LoVo (cell line): ENCODE measurements at regions not wholly inside any gene's neighbourhood (a gene's known extent, or its start where the extent isn't known, plus 50 kb on each side); places are given as distances from the start of the nearest gene placed in this dataset.
"Not testable (repeated sequence)": the region's sequence is repeated elsewhere in the genome, so short reads cannot be mapped to it uniquely, and the experiment has no call there.

Experiments
- DNase-seq: peaks from one replicate; pipeline ENCODE4 v3.0.0-alpha.2; 2016; ENCODE audit warnings: low spot score

DNA sequence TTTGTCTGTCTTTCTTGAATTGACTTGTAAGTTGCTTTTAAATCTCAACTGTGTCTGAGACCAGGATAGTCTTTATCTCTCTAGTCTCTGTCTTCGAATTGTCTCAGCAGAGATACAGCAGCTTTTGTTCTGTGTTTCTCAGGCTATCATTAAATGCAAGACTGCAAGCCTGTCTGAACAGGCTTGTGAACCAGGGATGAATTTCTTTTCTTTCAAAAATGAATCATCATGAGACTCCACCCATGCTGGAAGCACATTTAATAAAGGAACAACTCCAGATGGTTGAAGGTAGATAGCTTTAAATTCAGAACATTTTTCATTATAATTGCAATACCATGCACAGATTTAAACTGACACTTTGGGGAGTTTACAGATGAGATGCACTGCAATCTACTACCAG lies 155.9 kb downstream of the SEC23IP start:
- no peak for DNase-seq

DNA sequence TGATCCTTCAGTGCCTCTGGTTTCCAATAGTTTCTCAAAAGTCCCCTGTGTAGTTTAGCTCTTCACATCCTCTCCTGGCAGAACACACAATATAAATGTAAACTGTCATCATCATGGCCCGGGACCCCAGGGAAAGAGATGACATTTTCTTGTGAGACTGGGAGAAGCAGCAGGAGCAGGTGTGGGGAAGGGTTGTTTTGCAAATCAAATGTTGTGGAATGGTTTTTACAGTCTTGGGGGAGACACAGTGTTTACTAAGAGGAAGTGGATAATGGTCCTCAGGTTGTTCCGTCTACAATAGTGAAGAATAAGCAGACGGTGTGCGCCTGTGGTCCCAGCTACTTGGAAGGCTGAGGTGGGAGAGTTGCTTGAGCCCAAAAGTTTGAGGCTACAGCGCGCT lies 159.1 kb downstream of the SEC23IP start:
- DNase-seq, result no peak

DNA sequence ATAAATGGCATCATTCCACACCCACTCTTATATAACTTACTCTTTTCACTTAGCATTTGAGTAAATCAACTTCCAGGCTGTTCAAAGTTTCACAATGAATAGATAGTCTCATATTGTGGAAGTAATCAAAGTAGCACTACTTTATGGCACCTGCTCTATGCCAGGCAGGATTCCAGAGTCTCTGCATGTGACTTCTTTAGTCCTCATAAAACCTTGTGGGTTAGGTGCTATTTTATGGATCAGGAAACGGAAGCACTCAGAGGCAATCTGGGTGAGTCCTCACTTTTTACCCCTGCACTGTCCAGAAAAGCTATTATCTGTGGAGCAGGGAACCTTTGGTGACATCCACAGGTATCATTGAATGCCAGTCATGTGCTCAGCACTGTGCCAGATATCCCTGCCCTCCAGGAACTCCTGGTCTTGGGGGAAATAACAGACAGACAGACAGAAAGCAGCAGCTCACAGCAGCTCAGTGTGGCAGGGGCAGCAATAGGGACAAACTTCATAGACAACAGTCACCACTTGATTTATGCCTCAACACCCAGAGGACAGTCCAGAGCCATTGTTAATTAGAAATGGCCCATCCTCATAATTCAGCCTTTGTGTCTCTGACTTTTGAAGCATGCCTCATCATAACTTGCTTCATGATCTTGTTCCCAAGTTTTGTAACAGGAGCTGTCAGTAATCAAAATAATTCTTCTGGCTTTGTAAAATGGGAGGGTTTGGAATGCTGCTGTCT lies 160.6 kb downstream of the SEC23IP start:
- no peak for DNase-seq

DNA sequence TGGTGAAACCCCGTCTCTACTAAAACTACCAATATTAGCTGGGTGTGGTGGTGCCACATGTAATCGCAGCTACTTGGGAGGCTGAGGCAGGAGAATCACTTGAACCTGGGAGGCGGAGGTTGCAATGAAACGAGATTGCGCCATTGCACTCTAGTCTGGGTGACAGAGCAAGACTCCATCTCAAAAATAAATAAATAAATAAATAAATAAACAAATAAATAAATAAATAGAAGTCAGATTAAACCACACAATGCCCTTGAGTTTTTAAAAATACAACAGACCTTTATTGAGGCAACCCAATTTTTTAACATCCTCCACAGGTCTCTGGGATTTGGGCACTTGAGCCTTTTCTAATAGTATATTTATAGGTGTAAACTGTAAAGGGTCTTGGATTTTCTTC lies 167.3 kb downstream of the SEC23IP start:
- DNase-seq, result not testable (repeated sequence)

DNA sequence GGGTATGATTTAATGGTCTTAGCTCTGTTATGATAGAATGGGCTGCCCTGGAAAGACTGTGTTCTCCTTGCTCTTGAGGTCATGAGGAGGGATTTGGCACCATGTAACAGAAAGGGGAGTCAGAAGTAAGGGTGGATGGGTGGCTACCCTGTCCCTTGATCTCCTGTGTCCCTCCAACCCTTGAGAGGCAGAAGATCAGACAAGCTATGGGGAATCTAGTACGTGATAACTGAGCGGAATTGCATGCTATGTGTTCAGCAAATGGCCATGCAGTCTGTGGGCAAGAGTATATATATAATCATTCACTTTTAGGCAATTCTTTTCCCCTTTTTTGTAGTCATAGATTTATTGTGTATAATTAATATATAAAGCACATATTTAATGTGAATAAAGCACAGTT lies 174.9 kb downstream of the SEC23IP start:
- DNase-seq, result no peak

DNA sequence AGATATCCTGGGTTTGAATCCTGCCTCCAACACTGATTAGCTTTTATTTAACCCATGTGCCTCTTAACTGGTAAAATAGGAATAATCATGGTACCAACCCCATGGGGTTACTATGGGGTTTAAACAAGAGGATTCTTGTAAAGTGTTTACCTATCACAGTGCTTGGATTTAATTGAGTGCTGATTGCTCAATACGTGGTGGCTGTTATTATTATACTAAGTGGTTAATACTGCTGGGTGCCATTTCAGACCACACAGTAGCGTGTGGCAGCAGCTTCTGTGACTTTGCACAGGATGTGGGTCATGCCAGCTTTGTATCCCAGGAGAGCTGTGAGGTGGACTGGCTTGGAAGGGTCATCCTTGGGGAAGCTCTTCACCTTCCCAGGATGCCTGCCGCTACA lies 177.2 kb downstream of the SEC23IP start:
- no peak for DNase-seq

DNA sequence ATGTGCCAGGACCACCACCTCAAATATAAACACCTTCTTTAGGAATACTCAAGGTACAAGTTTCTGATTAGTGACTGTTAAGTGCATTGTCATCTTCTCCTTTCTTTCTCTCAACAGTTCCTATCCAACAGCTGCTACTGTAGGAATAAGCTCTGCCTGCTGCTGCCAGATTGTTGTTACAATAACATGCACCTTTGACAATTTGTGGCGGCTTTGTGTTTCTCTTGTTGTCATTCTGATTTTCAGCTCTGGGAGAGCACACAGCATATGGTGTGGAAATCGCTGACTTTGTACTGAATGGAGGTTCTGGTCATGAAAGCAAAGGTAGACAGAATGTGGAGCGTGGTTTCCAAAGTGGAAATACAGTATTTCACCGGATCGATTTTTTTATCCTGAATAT lies 182.8 kb downstream of the SEC23IP start:
- DNase-seq, result no peak

DNA sequence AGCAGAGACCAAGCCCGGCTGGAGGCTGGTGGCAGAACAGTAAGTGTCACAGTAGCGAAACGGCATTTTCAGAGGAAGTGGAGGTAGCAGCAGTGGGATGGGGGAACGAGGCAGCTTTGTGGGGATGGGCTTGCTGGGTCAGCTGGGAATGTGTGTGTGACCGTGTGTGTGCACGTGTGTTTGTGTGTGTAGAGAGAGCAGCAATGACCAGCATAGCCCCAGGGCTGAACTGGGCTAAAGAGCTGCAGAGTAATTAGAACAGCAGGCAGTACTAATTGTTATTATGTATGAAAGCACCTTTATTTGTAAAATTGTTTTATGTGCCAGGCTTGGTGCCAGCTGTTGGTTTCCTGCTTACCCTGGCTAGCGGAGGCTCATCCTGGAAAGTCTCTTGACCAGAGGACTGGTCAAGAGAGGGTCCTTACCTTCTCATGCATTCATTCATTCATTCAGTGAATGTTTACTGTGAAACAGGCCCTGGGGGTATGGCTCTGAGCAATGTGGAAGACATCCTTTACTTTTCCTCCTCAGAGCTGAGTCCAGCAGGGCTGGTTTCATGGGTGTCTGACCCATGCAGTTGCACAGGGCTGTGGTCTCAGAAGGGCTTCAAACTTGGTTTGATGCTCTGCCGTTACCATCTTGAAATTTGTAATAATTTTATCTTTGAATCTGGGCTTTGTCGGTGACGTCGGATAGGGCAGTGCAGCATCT lies 184.6 kb downstream of the SEC23IP start:
- no peak for DNase-seq

DNA sequence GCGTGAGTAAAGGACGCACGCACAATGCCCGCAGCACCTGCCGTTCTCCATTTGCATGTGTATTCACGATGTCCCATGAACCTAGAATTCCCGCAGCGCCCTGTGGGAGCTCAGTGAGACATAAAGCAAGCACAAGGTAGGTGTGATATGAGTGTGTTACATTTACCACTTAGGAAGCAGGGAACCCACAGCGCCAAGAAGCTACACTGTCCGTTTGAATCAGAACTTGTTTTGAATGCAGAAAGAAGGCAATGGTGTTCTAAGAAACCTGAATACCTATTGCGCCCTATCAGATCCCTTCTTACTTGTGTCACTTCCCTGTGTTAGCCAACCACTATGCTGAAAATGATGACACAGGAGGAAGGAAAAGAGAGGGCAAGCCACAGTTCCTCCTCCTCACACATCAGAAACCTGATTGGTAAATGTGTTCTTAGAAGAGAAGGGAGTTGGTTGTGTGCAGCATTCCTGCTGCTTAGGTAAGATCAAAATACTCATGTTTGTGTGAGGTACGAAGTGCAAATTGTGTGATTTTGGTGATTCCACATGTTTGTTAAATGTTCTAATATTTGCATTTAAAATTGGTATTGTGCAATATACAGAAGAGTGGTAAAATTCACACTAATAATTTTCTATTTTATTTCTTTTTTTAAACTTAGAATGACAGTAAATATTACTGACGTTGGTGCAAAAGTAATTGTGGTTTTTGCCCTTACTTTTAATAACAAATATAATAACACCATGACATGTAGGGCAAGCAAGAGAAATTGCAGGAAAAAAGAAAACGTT lies 185.4 kb downstream of the SEC23IP start:
- DNase-seq, result no peak

DNA sequence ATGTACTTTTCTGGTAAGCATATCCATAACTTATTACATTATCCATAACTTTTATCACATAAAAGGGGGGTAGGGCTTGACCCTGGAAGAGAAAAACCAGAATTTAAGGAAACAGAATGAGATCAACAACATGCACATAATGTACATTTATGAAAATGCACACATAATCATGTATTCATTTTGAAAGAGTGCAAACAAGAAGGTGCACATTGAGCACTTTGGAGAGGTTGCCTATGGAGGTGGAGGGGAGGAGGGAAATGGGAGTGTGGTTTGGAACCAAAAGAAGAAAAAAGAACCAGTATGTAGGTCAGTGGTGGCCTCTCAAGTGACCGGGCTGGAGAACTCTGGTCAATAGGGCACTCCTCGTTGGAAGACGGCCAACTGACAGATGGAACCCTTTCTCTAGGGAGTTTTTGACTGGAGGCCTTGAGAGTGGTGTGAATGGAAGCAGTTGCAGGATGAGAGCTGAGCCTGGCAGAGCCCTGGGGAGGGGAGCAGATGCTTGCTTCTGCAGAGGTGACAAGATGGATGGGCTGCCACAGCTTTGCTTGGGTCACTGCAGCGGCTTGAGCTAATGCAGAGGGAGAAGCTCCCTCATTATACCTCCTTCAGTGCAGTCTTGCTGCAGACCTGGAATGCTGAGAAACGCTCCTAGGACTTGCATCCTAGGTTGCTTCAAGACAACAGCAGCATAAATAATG lies 192.7 kb downstream of the SEC23IP start:
- no peak for DNase-seq

DNA sequence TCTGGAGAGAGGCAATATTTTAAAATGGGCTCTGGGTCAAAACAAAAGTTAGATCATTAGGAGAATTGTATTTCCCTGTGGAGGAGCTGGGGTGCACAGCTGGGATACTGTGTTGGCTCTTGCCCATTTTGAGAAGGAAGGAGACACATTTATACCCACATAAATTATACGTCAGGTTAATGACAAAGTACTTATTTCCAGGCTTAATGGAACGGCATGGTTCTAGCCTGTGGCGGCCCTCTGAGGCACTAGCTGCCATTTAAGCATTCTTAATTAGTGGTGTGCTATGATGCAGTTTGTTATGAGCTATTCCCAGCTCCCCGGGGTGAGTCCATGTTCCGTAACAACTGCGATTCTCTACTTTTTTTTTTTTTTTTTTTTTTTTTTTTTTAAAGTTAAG lies 193.5 kb downstream of the SEC23IP start:
- DNase-seq, result no peak

DNA sequence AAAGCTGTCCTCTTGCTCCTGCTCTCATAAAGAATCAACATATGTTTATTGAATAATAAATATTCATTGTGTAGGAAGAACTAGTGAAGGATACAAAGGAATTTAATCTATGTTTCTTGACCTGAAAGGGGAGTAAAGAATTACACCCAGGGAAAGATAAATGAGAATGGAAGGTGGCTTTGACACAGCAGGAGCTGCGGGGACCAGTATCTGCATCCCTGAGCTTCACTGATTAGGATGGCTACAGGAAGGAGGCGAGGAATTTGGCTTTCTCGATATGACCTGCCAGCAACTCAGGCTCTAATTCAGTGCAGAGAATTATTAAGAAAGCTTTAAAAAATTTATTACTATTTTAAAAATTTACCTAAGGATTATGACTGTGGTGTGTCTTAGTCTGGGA lies 194.6 kb downstream of the SEC23IP start:
- no peak for DNase-seq

DNA sequence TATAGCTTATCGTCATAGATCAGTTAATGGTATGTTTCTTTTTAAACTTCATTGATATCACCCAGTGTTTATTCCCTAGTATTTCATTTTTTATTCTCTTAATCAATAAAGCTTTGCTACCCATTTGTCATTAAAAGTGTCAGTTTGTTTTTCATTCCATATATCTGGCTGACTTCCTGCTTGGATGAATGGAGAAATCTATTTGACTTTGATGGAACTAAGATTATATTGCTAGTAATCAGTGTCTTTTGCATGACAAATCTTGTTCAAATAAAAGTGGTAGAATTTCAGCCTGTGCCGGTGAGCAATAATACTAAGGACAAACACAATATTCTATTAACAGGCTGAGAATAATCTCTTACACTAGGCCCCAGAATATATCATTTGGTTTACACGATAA lies 203.3 kb downstream of the SEC23IP start:
- DNase-seq, result no peak

DNA sequence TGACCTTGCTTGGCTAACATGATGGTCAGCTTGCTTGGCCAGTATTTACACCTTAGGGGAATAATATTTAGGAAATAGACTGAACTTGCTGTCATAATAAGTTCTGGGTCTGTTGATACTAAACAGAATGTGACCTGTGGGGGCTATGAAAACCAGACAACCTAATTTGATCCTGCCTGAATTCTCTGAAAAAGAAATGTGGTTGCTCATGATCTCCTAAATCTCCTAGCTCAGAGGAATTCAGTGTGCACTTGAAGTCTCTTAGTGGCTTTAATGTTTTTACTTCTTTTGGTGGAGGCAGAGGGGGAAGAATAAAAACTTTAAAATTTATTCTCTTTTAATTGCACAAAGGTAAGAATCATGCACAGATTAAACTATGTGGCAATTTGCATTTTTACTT lies 205.2 kb downstream of the SEC23IP start:
- no peak for DNase-seq

DNA sequence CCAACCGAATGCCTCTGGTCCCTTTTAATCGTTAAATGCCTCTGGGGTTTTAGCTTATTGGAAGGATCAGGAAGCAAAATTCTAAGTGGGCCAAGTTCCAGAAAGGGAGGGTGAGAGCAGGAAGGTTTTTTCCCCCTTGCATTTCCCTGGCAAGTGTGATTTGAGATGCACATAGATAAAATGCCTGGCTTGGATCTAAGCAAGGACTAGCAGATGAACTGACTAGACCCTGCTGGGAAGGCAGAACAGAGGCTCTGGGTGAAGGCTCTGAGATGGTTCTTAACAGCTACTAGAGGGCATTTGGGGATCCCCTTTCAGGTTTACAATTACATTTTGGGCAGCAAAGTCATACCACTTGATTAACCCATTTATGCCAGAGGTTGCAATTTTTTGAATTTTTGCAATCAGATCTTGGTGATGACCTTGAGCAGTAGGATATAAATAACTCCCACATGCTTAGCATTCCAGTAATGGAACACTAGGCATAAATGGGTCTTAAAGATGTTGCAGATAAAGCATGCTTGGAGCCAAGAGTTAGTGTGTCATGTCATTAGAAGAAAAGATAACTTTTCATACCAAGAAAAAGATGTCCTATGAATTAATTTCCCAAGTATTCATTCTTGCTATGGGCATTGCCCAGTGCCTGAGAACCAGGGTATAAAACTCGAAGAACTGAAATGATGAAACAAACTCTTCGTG lies 205.9 kb downstream of the SEC23IP start:
- DNase-seq, result no peak

DNA sequence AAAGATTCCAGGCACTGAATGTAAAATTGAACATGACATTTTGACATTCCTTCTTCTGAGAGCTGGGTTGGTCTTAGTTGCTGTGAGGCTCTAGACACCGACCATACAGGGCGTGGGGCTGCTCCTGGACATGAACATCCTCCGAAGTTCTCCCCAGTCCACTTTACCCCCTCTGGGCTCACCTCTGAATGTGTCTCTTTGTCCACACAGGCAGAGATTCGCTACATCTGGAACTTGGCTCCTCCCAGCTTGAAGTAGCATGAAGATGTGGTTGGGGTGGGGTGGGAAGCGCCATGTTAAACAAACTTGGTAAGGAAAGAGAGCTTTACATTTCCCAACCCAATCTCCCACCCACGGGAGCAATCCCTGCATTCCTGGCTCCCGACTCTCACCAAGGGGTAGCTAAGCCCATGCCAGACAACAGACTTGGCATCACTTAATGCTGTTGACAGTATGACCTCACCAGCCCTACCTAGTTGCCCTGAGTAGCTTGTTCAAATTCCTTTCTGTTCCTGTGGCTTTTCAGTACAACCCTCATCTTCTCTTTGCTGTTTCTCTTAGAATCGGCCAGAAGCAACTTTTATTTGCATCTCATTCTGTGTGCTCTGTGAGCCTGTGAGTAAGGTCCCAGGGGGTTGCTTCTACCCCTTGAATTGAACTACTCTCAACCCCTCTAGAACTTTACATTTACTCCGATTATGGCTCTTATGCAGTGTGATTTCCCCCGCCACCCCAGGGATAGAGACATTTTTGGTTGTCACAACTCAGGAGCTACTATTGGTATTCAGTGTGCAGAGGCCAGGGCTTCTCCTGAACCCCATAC lies 211.4 kb downstream of the SEC23IP start:
- DNase-seq, result no peak

DNA sequence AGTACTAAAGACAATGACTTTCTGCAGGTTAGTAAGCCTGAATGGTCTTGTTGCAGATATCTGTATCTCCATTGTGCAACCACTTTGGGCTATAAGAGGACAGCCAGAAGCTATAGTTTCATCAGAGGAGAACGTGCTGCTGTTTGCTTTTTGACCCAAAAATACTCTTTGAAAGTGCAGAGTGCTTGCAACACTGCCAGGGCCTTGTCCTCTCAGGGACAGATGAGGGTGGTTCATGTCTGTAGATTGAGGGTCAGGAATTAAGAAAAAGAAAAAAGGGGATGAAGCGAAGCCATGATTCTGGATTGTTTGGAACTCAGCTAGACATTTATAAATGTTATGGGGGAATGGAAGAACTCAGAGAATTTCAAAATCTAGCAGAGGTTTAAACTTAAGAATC lies 212.5 kb downstream of the SEC23IP start:
- no peak for DNase-seq

DNA sequence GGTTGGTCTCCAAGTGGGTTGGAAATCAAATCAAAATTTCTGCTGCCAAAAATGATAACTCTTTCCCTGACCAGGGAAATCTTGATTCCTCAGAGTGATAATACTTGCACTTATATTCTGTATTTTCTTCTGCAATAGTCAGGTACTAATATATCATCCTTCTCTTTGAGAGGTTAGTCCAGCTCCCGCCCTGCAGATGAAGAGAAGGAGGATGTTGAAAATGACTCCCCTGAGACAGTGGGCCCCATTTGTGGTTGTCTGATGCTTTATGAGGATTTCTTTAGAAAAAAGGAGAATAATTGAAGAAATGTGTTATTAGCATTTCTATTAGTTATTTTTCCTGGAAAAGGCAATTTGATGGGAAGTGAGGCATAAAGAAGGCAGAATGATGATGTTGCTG lies 213.0 kb downstream of the SEC23IP start:
- no peak for DNase-seq

DNA sequence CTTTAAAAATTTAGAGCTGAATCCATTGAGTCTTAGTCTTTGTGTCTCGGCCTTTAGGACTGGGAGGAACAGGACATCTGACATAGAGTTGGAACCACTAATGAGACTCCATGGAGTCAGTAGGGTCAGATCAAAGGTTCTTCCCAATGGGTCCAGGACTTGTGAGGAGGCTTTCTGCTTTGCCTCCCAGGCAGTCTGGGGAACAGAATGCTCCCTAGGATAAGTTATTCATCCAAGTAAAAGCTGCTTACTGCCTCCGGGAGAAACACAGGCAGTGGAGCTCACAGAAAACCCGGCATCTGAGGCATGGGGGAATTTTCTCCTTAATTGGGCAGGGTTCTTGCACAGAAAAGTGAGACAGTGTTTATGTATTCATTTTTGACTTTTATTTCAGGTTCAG lies 216.4 kb downstream of the SEC23IP start:
- no peak for DNase-seq

DNA sequence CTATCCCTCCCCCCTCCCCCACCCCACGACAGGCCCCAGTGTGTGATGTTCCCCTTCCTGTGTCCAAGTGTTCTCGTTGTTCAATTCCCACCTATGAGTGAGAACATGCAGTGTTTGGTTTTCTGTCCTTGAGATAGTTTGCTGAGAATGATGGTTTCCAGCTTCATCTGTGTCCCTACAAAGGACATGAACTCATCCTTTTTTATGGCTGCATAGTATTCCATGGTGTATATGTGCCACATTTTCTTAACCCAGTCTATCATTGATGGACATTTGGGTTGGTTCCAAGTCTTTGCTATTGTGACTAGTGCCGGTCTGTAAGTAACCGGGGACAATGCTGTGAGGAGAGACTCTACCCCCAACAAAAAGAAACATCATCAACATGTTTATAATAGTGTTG lies 217.2 kb downstream of the SEC23IP start:
- DNase-seq, result not testable (repeated sequence)

DNA sequence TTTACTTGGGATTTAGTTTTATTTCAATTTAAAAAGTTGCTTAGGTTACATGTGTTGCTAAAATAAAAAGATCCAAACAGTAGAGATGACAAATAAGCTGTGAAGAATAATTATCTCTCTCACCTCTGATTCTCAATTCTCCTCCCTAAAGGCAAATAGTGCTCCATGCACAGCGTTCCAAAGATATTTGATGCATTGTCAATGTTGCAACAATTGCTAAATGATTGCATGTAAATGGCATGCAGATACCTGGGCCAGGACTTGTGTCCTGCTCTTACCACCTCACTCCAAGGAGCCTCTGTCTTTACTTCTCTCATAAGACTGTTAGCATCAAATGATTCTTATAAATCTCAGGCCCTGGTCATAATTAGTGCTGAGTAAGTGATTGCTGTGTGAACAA lies 217.7 kb downstream of the SEC23IP start:
- no peak for DNase-seq
